ENCODE measurements at regions not wholly inside any gene's neighbourhood (a gene's known extent, or its start where the extent isn't known, plus 50 kb on each side); places are given as distances from the start of the nearest gene placed in this dataset.

- TF ChIP-seq CTCF (IDR thresholded peaks at IDR 0.05 in 8 of 11, conservative IDR thresholded peaks at IDR 0.05 in 3 of 11) (no peak), POLR2A (IDR thresholded peaks at IDR 0.05) (no peak), POLR2AphosphoS5 (IDR thresholded peaks at IDR 0.05) (no peak)
Observed at GRCh38 chr14:71532344-71532743, 399.9 kb upstream of the RGS6 start.
